SK-N-SH treated with all-trans-retinoic acid at 6 μM for 48 hours (cell line): ENCODE measurements at regions not wholly inside any gene's neighbourhood (a gene's known extent, or its start where the extent isn't known, plus 50 kb on each side); places are given as distances from the start of the nearest gene placed in this dataset.

ENCODE experiments used
- CREB5 ChIP-seq: fragments of 250-450 bp; sonication (Bioruptor Pico); IDR thresholded peaks from 2 replicates; pipeline ENCODE4 v1.5.1; 2020; ENCODE audit warnings: low read depth, mild to moderate bottlenecking, moderate library complexity
- CSDC2 ChIP-seq: fragments of 250-450 bp; sonication (Bioruptor Pico); IDR thresholded peaks from 2 replicates; pipeline ENCODE4 v1.5.0; 2020; ENCODE audit warnings: mild to moderate bottlenecking, moderate library complexity
- CSRNP3 ChIP-seq: fragments of 250-450 bp; sonication (Bioruptor Pico); IDR thresholded peaks from 2 replicates; pipeline ENCODE4 v1.5.1; 2021; ENCODE audit warnings: mild to moderate bottlenecking, moderate library complexity
- ESRRG ChIP-seq: fragments of 250-450 bp; sonication (Bioruptor Pico); IDR thresholded peaks from 2 replicates; pipeline ENCODE4 v1.6.1; 2021; ENCODE audit warnings: mild to moderate bottlenecking
- ISL1 ChIP-seq: fragments of 250-450 bp; sonication (Bioruptor Pico); IDR thresholded peaks from 2 replicates; pipeline ENCODE4 v2.1.2; 2022; ENCODE audit warnings: mild to moderate bottlenecking, moderate library complexity
- PATZ1 ChIP-seq: fragments of 250-450 bp; sonication (Bioruptor Pico); IDR thresholded peaks from 2 replicates; pipeline ENCODE4 v1.8.0; 2020; ENCODE audit warnings: mild to moderate bottlenecking, moderate library complexity, borderline replicate concordance
- POU6F1 ChIP-seq: fragments of 250-450 bp; sonication (Bioruptor Pico); IDR thresholded peaks from 2 replicates; pipeline ENCODE4 v1.8.0; 2021; ENCODE audit warnings: low read depth, mild to moderate bottlenecking, moderate library complexity, borderline replicate concordance
- RARB ChIP-seq: fragments of 250-450 bp; sonication (Bioruptor Pico); IDR thresholded peaks from 2 replicates; pipeline ENCODE4 v1.8.0; 2021; ENCODE audit warnings: mild to moderate bottlenecking, moderate library complexity
- TCF4 ChIP-seq: fragments of 250-450 bp; sonication (Bioruptor Pico); IDR thresholded peaks from 2 replicates; pipeline ENCODE4 v1.8.0; 2021; ENCODE audit warnings: mild to moderate bottlenecking, moderate library complexity, borderline replicate concordance
- ZFP3 ChIP-seq: fragments of 250-450 bp; sonication (Bioruptor Pico); IDR thresholded peaks from 2 replicates; pipeline ENCODE4 v1.5.0; 2020; ENCODE audit warnings: mild to moderate bottlenecking, moderate library complexity
- ZNF8 ChIP-seq: fragments of 450-650 bp; formaldehyde crosslinking; IDR thresholded peaks from 2 replicates; pipeline ENCODE4 v1.5.0; 2020; ENCODE audit warnings: mild to moderate bottlenecking, moderate library complexity

- TF ChIP-seq ZNF8 (no peak), PATZ1 (CRISPR knock-in tag) (no peak), RARB (CRISPR knock-in tag) (no peak), ESRRG (CRISPR knock-in tag) (no peak), TCF4 (CRISPR knock-in tag) (no peak), CSDC2 (CRISPR knock-in tag) (no peak), CREB5 (CRISPR knock-in tag) (no peak), POU6F1 (no peak), ISL1 (CRISPR knock-in tag) (no peak), ZFP3 (no peak), CSRNP3 (CRISPR knock-in tag) (no peak)
Measured at GRCh38 chr1:112260699-112261098, 135.3 kb upstream of the CTTNBP2NL start.
